DMS53 treated with DMSO at 0.1 percent for 48 hours (cell line): ENCODE measurements at regions not wholly inside any gene's neighbourhood (a gene's known extent, or its start where the extent isn't known, plus 50 kb on each side); places are given as distances from the start of the nearest gene placed in this dataset.
"Not testable (repeated sequence)": the region's sequence is repeated elsewhere in the genome, so short reads cannot be mapped to it uniquely, and the experiment has no call there.

Experiments used
- DNase-seq: peaks from one replicate; lab custom pipeline; 2025; ENCODE audit not compliant: unreplicated experiment; lab: John Stamatoyannopoulos, UW

- DNase-seq: peak; percentile 16
Observed at GRCh38 chr12:9342614-9343353, 134.6 kb upstream of the PZP start.

- DNase-seq: no peak
Observed at GRCh38 chr12:9341260-9341585, 133.0 kb upstream of the PZP start.

GRCh38 chr12:9340422-9341259, 132.4 kb upstream of the PZP start:
- DNase-seq: no peak

GRCh38 chr12:9337656-9338055, 129.5 kb upstream of the PZP start:
- DNase-seq: no peak

GRCh38 chr12:9336375-9337011, 128.3 kb upstream of the PZP start:
- not testable (repeated sequence) for DNase-seq

GRCh38 chr12:9335867-9336266, 127.7 kb upstream of the PZP start:
- no peak for DNase-seq

GRCh38 chr12:9334964-9335363, 126.8 kb upstream of the PZP start:
- DNase-seq: no peak

- DNase-seq: no peak
Observed at GRCh38 chr12:9334041-9334692, 126.0 kb upstream of the PZP start.

- DNase-seq: no peak
Observed at GRCh38 chr12:9333161-9333560, 125.0 kb upstream of the PZP start.

GRCh38 chr12:9332564-9332963, 124.4 kb upstream of the PZP start:
- no peak for DNase-seq

- DNase-seq: peak; percentile 84
Observed at GRCh38 chr12:9331218-9331626, 123.0 kb upstream of the PZP start.

GRCh38 chr12:9329019-9329418, 120.8 kb upstream of the PZP start:
- no peak for DNase-seq

GRCh38 chr12:9328065-9328464, 119.9 kb upstream of the PZP start:
- no peak for DNase-seq

- DNase-seq: no peak
Observed at GRCh38 chr12:9327320-9327719, 119.1 kb upstream of the PZP start.

GRCh38 chr12:9326849-9327248, 118.7 kb upstream of the PZP start:
- not testable (repeated sequence) for DNase-seq

- DNase-seq: no peak
Observed at GRCh38 chr12:9326085-9326484, 117.9 kb upstream of the PZP start.

- DNase-seq: no peak
Observed at GRCh38 chr12:9325471-9325870, 117.3 kb upstream of the PZP start.

GRCh38 chr12:9324782-9325181, 116.6 kb upstream of the PZP start:
- DNase-seq: no peak

GRCh38 chr12:9323144-9323681, 115.0 kb upstream of the PZP start:
- DNase-seq: no peak

- DNase-seq: peak; percentile 91
Observed at GRCh38 chr12:9319842-9320173, 111.6 kb upstream of the PZP start.
